GM23338 (cell line): ENCODE measurements at regions not wholly inside any gene's neighbourhood (a gene's known extent, or its start where the extent isn't known, plus 50 kb on each side); places are given as distances from the start of the nearest gene placed in this dataset.

Experiments
- ATAC-seq: fragments of 200-7000 bp; cut with Tn5 transposase; 3 replicates; pipeline ENCODE4 v1.9.1; 2020
- DNase-seq: peaks from one replicate; pipeline ENCODE4 v3.0.0-alpha.2; 2015; ENCODE audit warnings: low spot score
- H2AFZ ChIP-seq: fragments of 200-600 bp; sonication (generic); 2 replicates; pipeline ENCODE4 v1.8.0; 2016; ENCODE audit warnings: antibody characterized with exemption, mild to moderate bottlenecking, moderate library complexity
- H3F3A ChIP-seq: fragments of 200-600 bp; sonication (generic); replicated peaks from 2 replicates; pipeline ENCODE4 v1.8.0; 2017; ENCODE audit warnings: antibody characterized with exemption, mixed run types, low read depth
- H3K27ac ChIP-seq: fragments of 200-600 bp; sonication (generic); 2 replicates; pipeline ENCODE4 v1.6.1; 2016; ENCODE audit warnings: low read depth
- H3K27me3 ChIP-seq: fragments of 200-600 bp; sonication (generic); 2 replicates; pipeline ENCODE4 v1.8.0; 2016; ENCODE audit warnings: mild to moderate bottlenecking, mixed run types, moderate library complexity; ENCODE audit not compliant: insufficient read depth
- H3K36me3 ChIP-seq: fragments of 200-600 bp; sonication (generic); 2 replicates; pipeline ENCODE4 v1.8.0; 2016; ENCODE audit warnings: mild to moderate bottlenecking; ENCODE audit not compliant: insufficient read depth
- H3K4me1 ChIP-seq: fragments of 200-600 bp; sonication (generic); 2 replicates; pipeline ENCODE4 v1.8.0; 2016; ENCODE audit warnings: mild to moderate bottlenecking, moderate library complexity; ENCODE audit not compliant: insufficient read depth
- H3K4me2 ChIP-seq: fragments of 200-600 bp; sonication (generic); 2 replicates; pipeline ENCODE4 v1.7.1; 2017; ENCODE audit warnings: mixed run types
- H3K4me3 ChIP-seq: fragments of 200-600 bp; sonication (generic); 2 replicates; pipeline ENCODE4 v1.6.1; 2016; ENCODE audit warnings: mixed run types
- H3K79me2 ChIP-seq: fragments of 200-600 bp; sonication (generic); replicated peaks from 2 replicates; pipeline ENCODE4 v1.8.0; 2017; ENCODE audit warnings: mild to moderate bottlenecking; ENCODE audit not compliant: insufficient read depth
- H3K9me2 ChIP-seq: fragments of 200-600 bp; sonication (generic); 2 replicates; pipeline ENCODE4 v1.8.0; 2017; ENCODE audit not compliant: insufficient read depth
- H4K20me1 ChIP-seq: fragments of 200-600 bp; sonication (generic); replicated peaks from 2 replicates; pipeline ENCODE4 v1.8.0; 2017; ENCODE audit warnings: mild to moderate bottlenecking; ENCODE audit not compliant: insufficient read depth
- H3K27ac Mint-ChIP-seq: 2 replicates; pipeline ENCODE4 v1.8.0; 2020; ENCODE audit warnings: inconsistent platforms, mild to moderate bottlenecking, moderate library complexity, mixed read lengths
- H3K27me3 Mint-ChIP-seq: 3 replicates; pipeline ENCODE4 v1.8.0; 2022; ENCODE audit warnings: low read depth, mild to moderate bottlenecking, moderate library complexity, mixed read lengths, inconsistent platforms; ENCODE audit not compliant: insufficient read depth, poor library complexity
- H3K36me3 Mint-ChIP-seq: 3 replicates; pipeline ENCODE4 v1.8.0; 2021; ENCODE audit warnings: low read depth, mild to moderate bottlenecking, inconsistent platforms, moderate library complexity, mixed read lengths
- H3K4me1 Mint-ChIP-seq: 3 replicates; pipeline ENCODE4 v1.8.0; 2020; ENCODE audit warnings: mild to moderate bottlenecking, inconsistent platforms, mixed read lengths
- H3K4me3 Mint-ChIP-seq: 3 replicates; pipeline ENCODE4 v1.8.0; 2021; ENCODE audit warnings: moderate library complexity, mild to moderate bottlenecking, inconsistent platforms, mixed read lengths
- H3K9me3 Mint-ChIP-seq: 3 replicates; pipeline ENCODE4 v1.8.0; 2020; ENCODE audit warnings: moderate library complexity, mild to moderate bottlenecking, inconsistent platforms, mixed read lengths
- STAT1 ChIP-seq: IDR thresholded peaks from one replicate; pipeline ENCODE4 v1.6.1; 2016; ENCODE audit warnings: antibody characterized with exemption; ENCODE audit not compliant: unreplicated experiment
- ZNF114 ChIP-seq: fragments of 250-450 bp; sonication (Bioruptor Pico); IDR thresholded peaks from 2 replicates; pipeline ENCODE4 v1.5.0; 2020; ENCODE audit warnings: mild to moderate bottlenecking, moderate library complexity
- TF ChIP-seq, protein P1 (sequence below): fragments of 250-450 bp; sonication (Bioruptor Pico); IDR thresholded peaks from 2 replicates; pipeline ENCODE4 v1.5.0; 2020; ENCODE audit warnings: mild to moderate bottlenecking, moderate library complexity
- TF ChIP-seq, protein P2 (sequence below), 2 experiments: fragments of 200-600 bp in 1 of 2; sonication (generic) in 1 of 2; conservative IDR thresholded peaks; 2 replicates each; pipeline versions ENCODE4 v1.5.1 to v1.6.1; 2016 to 2017; ENCODE audit warnings: antibody characterized with exemption in 2 of 2, low read depth in 2 of 2, mild to moderate bottlenecking in 2 of 2, moderate library complexity in 1 of 2
- TF ChIP-seq, protein P3 (sequence below): IDR thresholded peaks from one replicate; pipeline ENCODE4 v1.6.1; 2018; ENCODE audit warnings: antibody characterized with exemption; ENCODE audit not compliant: unreplicated experiment

- Mint-ChIP-seq H3K9me3 (no peaks in the 10 kb centered on the region), H3K4me3 (no peak overlapping the region), H3K4me1 (no peaks in the 10 kb centered on the region), H3K27ac (no peak overlapping the region), H3K27me3 (no peaks in the 10 kb centered on the region), H3K36me3 (no peaks in the 10 kb centered on the region)
- H4K20me1 ChIP-seq = no peaks in the 10 kb centered on the region
- no peaks in the 10 kb centered on the region for H3K27me3 ChIP-seq
- no peaks in the 10 kb centered on the region for H3K4me1 ChIP-seq
- DNase-seq = no peak
- no peak overlapping the region for H3K4me2 ChIP-seq
- H3K79me2 ChIP-seq = no peaks in the 10 kb centered on the region
- no peak overlapping the region for H2AFZ ChIP-seq
- TF ChIP-seq, protein P1, sequence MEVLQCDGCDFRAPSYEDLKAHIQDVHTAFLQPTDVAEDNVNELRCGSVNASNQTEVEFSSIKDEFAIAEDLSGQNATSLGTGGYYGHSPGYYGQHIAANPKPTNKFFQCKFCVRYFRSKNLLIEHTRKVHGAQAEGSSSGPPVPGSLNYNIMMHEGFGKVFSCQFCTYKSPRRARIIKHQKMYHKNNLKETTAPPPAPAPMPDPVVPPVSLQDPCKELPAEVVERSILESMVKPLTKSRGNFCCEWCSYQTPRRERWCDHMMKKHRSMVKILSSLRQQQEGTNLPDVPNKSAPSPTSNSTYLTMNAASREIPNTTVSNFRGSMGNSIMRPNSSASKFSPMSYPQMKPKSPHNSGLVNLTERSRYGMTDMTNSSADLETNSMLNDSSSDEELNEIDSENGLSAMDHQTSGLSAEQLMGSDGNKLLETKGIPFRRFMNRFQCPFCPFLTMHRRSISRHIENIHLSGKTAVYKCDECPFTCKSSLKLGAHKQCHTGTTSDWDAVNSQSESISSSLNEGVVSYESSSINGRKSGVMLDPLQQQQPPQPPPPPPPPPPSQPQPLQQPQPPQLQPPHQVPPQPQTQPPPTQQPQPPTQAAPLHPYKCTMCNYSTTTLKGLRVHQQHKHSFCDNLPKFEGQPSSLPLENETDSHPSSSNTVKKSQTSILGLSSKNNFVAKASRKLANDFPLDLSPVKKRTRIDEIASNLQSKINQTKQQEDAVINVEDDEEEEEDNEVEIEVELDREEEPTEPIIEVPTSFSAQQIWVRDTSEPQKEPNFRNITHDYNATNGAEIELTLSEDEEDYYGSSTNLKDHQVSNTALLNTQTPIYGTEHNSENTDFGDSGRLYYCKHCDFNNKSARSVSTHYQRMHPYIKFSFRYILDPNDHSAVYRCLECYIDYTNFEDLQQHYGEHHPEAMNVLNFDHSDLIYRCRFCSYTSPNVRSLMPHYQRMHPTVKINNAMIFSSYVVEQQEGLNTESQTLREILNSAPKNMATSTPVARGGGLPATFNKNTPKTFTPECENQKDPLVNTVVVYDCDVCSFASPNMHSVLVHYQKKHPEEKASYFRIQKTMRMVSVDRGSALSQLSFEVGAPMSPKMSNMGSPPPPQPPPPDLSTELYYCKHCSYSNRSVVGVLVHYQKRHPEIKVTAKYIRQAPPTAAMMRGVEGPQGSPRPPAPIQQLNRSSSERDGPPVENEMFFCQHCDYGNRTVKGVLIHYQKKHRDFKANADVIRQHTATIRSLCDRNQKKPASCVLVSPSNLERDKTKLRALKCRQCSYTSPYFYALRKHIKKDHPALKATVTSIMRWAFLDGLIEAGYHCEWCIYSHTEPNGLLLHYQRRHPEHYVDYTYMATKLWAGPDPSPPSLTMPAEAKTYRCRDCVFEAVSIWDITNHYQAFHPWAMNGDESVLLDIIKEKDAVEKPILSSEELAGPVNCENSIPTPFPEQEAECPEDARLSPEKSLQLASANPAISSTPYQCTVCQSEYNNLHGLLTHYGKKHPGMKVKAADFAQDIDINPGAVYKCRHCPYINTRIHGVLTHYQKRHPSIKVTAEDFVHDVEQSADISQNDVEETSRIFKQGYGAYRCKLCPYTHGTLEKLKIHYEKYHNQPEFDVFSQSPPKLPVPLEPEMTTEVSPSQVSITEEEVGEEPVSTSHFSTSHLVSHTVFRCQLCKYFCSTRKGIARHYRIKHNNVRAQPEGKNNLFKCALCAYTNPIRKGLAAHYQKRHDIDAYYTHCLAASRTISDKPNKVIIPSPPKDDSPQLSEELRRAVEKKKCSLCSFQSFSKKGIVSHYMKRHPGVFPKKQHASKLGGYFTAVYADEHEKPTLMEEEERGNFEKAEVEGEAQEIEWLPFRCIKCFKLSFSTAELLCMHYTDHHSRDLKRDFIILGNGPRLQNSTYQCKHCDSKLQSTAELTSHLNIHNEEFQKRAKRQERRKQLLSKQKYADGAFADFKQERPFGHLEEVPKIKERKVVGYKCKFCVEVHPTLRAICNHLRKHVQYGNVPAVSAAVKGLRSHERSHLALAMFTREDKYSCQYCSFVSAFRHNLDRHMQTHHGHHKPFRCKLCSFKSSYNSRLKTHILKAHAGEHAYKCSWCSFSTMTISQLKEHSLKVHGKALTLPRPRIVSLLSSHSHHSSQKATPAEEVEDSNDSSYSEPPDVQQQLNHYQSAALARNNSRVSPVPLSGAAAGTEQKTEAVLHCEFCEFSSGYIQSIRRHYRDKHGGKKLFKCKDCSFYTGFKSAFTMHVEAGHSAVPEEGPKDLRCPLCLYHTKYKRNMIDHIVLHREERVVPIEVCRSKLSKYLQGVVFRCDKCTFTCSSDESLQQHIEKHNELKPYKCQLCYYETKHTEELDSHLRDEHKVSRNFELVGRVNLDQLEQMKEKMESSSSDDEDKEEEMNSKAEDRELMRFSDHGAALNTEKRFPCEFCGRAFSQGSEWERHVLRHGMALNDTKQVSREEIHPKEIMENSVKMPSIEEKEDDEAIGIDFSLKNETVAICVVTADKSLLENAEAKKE = no peak
- TF ChIP-seq ZNF114 (CRISPR knock-in tag) (no peak), STAT1 (no peak)
- TF ChIP-seq, protein P2, sequence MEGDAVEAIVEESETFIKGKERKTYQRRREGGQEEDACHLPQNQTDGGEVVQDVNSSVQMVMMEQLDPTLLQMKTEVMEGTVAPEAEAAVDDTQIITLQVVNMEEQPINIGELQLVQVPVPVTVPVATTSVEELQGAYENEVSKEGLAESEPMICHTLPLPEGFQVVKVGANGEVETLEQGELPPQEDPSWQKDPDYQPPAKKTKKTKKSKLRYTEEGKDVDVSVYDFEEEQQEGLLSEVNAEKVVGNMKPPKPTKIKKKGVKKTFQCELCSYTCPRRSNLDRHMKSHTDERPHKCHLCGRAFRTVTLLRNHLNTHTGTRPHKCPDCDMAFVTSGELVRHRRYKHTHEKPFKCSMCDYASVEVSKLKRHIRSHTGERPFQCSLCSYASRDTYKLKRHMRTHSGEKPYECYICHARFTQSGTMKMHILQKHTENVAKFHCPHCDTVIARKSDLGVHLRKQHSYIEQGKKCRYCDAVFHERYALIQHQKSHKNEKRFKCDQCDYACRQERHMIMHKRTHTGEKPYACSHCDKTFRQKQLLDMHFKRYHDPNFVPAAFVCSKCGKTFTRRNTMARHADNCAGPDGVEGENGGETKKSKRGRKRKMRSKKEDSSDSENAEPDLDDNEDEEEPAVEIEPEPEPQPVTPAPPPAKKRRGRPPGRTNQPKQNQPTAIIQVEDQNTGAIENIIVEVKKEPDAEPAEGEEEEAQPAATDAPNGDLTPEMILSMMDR (conservative IDR thresholded peaks at IDR 0.05; ENCODE audit: low read depth in 2 of 2) = no peak
- TF ChIP-seq, protein P3, sequence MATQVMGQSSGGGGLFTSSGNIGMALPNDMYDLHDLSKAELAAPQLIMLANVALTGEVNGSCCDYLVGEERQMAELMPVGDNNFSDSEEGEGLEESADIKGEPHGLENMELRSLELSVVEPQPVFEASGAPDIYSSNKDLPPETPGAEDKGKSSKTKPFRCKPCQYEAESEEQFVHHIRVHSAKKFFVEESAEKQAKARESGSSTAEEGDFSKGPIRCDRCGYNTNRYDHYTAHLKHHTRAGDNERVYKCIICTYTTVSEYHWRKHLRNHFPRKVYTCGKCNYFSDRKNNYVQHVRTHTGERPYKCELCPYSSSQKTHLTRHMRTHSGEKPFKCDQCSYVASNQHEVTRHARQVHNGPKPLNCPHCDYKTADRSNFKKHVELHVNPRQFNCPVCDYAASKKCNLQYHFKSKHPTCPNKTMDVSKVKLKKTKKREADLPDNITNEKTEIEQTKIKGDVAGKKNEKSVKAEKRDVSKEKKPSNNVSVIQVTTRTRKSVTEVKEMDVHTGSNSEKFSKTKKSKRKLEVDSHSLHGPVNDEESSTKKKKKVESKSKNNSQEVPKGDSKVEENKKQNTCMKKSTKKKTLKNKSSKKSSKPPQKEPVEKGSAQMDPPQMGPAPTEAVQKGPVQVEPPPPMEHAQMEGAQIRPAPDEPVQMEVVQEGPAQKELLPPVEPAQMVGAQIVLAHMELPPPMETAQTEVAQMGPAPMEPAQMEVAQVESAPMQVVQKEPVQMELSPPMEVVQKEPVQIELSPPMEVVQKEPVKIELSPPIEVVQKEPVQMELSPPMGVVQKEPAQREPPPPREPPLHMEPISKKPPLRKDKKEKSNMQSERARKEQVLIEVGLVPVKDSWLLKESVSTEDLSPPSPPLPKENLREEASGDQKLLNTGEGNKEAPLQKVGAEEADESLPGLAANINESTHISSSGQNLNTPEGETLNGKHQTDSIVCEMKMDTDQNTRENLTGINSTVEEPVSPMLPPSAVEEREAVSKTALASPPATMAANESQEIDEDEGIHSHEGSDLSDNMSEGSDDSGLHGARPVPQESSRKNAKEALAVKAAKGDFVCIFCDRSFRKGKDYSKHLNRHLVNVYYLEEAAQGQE = no peak
- no peak overlapping the region for H3K27ac ChIP-seq
- H3K36me3 ChIP-seq = no peaks in the 10 kb centered on the region
- no peak overlapping the region for H3K4me3 ChIP-seq
- no peaks in the 10 kb centered on the region for H3K9me2 ChIP-seq
- H3F3A ChIP-seq = no peaks in the 10 kb centered on the region
- ATAC-seq = no peak
Measured at GRCh38 chr11:38680746-38681145, 2082.7 kb upstream of the RAG2 start.
